Stimulated activated CD4-positive, alpha-beta T cell treated with anti-CD3 and anti-CD28 coated beads, Interleukin-4, amount 100 ng/mL, for 48 hours (primary cell): ENCODE measurements at regions not wholly inside any gene's neighbourhood (a gene's known extent, or its start where the extent isn't known, plus 50 kb on each side); places are given as distances from the start of the nearest gene placed in this dataset.
"Not testable (repeated sequence)": the region's sequence is repeated elsewhere in the genome, so short reads cannot be mapped to it uniquely, and the experiment has no call there.

ENCODE experiments used
- DNase-seq, 2 donors: peaks; one replicate each; pipeline ENCODE4 v3.0.0-alpha.2; 2020; ENCODE audit warnings: low read depth in 2 of 2

DNA sequence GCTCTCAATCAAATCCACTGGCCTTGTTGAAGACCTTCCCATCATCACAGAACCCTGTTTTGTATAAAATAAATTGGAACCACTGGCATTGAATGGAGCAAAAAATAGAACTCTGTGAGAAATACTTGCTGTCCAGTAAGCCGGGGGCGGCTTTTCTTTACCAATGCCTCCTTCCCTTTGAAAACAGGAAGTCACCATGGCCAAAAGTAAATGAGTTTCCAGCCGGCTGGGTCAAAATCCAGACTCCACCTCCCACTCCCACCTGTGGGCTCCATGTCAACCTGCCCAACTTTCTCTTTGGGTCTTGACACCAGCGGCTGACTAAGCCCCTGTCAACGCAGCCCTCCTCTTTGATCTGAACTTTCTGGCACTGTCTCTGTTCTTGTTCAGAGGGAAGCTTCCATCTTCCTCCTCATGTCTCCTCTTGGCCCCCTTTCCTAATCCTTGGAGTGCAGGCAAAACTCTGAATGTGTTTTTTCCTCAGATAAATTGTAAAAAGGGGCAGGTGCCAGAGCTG, 95.2 kb downstream of the TFAP2C start:
- no peak for DNase-seq

DNA sequence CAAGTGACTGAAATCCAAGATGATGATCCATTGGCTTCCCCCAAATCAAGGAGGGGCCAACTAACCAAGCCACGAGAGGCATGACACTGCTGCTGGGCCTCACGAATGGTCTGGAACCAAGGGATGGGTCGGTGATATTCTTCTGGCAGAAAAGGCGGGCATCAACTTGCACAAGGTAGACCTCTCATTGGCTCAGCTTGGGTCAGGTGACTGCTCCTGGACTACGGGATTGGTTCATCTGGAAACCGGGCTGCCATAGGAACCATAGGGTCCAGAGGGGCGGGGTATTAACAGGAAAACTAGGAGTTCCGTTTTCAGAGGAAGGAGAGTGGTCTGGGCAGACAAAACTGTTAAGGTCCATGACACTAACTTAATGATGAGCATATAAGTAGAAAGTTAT, 100.9 kb downstream of the TFAP2C start:
- DNase-seq: no peak

DNA sequence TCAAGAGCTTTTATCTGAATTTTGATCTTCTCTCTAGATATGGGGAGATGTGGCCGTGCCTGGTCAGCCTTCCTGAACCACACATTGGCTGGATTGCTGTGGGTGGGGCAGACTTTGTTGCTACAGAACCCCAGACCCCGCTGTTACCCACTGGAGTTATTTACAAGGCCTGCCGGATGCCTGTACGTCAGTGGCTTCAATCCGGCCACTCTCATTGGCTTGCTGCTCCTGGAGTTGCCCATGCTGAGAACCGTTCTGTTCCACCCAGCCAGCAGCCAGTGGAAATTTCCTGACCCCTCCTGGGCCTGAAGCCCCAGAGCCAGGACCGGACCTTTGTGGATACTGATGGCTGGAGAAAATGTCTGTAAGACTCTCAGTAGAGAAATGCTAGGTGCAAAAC, 101.9 kb downstream of the TFAP2C start:
- no peak for DNase-seq

DNA sequence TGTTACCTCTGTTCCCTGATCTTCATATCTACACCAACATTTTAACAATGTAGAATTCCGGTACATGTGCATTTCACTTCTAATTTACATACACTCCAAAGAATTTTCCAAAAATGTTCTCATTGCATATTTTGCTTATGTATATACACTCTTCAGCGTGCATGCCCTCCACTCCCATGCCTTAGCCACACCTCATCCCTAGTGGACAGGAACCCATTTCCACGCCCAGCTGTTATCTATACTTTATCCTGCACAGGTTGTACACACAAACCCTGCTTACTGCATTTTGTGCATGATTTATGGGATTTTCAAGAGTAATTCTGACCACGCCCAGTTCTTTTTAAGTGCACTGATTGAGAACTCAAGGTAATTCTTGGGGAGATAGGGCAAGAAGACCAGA, 102.4 kb downstream of the TFAP2C start:
- DNase-seq: no peak

DNA sequence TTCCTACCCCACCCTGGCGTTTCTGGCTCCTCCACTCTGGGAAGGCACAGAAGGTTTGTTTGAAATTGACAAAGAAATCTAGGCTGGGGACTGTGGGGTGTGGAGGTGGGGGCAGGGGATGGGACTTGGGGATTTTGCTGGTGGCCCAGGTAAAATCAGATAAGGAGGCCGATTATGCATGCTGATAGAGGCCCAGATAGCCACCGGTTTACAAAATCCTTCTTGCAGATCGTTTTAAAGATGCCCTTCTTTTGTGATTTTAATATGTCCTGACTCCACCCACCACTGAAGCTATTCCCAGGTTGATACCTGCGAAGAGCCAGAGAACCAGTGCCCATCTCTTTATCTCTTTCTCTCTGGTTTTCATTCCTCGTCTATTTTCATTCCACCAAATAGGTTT, 104.9 kb downstream of the TFAP2C start:
- DNase-seq: no peak

DNA sequence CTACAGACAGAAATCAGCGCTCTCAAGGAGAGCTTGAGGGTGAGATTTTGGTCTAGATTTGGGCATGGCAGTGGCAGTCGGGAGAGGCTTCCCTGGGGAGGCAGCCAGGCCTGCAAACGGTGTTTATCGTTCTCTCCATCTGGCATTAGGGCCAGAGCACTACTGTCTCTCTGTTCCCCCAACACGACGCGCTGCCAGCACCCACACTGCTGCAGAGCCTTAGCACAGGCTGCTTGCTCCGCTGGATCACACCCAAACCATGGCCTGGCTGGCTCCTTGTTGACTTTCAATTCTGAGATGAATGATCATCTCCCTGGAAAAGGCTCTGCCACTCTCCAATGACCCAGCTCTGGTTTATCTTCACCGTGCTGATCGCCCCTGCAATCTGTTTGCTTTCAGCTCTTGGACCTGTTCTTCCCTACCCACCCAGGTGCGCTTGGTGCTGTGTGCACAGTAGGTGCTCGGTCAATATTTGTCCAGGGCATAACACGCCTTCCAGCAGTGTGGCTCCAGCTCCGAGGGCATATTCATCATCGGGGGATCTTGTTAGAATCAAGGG, 106.1 kb downstream of the TFAP2C start:
- no peak for DNase-seq

DNA sequence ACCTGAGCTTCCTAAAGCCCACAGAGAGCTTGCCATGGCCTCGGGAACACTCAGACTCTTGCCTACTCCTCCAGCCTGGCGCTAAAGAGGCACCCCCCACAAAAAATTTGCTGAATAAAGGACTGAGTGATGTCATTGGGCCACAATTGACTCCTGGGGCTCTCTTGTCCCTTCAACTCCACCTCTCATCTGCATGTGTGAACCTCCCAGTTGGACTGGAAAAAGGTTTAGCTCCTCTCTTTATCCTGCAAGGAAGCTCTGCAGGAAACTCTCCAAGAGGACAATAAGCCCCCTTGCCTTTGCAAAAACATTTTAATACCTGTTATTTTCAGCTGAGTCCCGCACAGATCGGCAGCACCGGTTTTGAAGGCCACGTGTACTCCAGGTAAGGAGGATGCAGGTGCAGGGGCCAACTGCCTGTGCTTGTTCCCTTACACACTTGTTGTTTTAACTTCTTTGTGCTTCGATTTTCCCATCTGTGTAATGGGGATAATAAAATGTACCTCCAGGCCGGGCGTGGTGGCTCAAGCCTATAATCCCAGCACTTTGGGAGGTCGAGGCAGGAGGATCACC, 107.3 kb downstream of the TFAP2C start:
- DNase-seq: no peak

DNA sequence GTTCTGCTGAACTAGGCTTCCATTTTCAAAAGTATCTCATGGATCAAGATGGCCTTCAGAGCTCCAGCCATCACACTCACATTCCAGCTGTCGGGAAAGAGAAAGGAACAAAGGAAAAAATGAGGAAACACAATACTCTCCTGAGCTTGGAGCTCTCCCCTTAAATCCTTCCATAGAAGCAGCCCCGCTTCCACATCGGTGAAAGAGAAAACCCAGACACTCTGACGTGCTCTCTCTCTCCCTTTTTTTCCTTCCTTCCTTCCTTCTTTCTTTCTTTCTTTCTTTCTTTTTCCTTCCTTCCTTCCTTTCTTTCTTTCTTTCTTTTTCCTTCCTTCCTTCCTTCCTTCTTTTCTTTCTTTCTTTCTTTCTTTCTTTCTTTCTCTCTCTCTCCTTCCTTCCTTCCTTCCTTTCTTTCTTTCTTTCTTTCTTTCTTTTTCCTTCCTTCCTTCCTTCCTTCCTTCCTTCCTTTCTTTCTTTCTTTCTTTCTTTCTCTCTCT, 115.3 kb downstream of the TFAP2C start:
- DNase-seq: not testable (repeated sequence)

DNA sequence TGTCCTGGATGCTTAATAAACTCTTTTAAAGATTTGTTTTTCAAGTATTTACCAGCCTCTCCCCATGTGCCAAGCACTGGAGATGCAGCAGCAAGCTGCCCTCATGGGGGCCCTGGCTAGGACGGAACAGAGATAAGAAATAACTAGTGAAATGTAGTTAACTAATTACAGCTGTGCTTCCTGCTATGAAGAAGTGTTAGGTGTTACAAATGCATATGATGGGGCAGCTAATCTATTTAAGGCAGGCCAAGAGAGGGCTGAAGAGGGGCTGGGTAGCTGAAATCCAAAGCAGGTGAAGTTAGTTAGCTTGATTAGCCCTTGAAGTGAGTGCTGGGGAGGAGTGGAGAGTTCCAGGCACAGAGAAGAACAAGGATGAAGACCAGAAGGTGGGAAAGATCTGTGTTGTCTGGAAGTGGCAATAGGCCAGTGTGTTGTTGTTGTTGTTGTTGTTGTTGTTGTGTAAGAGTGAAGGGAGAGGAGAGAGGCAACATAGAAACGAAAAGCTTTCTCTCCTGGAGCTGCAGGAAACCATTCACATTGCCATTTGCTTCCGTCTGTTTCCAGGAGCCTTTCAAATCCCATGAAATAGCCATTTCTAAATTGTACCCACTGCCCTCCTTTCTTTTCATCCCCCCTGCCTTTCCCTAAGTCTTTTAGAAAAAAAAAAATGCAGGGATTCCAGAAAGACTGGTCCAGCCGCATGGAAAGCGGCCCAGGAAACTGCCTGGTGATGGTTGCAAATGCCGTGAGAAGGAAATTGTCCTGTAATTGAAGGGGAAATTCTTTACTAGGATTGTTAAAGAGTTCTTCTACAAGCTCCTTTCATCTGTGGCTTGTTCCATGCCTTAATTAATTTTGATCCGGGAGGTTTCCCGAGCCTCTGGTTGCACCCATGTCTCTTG, 119.6 kb downstream of the TFAP2C start:
- no peak for DNase-seq

DNA sequence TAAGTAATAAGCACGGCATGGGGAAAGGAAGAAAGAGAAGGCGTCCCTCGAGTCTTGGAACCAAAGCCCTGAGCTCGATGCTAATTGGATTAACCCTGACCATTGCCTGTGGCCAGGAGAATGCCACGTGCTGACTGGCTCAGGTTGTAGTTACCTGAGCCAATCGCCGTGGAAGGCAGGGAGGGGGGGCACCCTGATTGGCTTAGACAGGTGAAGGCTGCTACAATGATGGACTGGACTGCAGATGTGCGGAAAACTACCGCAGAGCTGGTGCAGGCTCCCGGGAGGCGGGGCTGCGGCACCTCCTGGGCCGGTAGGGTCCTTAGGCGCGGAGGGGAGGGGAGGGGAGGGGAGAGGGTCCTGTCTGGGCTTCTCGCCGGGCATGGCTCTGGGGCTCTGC, 121.3 kb downstream of the TFAP2C start:
- no peak for DNase-seq

DNA sequence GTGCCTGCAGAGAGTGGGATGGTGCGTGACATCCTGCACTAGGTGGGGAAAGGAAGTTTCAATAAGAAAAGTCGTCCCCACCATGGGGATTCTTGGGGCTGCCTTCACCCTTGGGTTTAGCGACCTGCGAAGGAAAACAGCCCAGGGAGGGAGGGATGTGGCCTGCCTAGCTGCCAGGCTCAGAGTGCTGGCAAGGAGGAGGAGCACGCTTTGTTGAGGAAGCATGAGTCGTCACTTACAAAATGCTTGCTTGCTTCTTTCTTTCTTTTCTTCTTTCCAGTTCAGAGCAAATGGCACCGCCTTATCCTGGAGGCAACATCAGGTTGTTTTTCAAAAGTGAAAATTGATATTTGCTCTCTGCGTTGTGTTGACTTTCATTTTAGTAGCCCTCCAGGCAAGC, 123.2 kb downstream of the TFAP2C start:
- DNase-seq: no peak

DNA sequence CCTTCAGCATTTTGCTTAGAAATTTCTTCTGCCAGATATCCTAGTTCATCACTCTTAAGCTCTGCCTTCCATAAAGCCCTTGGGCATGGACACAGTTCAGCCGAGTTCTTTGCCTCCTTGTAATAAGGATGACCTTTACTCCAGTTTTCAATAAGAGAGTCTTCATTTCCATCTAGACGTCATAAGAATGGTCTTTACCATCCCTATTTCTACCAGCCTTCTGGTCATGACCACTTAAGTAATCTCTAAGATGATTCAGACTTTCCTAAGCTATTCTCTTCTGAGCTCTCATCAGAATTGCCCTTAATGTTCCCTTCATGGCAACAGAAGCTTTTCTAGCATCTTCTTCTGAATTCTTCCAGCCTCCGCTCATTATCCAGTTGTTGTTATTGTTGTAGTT, 126.1 kb downstream of the TFAP2C start:
- no peak for DNase-seq

DNA sequence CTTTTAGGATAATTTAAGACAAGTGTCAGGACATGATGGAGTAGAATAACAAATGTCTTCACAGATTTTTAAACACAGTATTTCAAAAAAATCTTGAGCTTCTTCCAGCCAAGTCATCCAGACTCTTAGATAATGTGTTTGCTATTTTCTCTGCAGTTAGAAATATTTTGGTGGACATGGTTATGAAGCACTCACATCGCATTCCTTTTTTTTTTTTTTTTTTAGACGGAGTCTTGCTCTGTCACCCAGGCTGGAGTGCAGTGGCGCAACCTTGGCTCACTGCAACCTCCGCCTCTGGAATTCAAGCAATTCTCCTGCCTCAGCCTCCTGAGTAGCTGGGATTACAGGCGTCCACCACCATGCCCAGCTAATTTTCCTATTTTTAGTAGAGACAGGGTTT, 127.6 kb downstream of the TFAP2C start:
- DNase-seq: not testable (repeated sequence)

DNA sequence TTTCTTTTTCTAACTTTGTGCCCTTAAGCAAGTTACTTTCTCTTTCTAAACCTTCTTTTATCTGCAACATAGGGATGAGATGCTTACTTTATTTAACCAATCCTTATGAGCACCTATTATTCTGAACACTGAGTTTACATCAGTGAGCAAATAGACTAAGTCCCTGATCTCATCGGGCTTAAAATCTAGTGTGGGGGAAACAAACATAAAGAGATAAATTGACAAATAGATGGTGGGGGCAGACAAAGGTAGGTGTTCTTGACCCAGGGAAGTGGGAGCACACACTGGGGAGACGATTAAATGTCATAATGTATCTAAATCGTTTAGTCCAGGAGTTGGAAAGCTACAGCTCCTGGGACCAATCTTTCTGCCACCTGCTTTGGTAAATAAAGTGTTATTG, 129.6 kb downstream of the TFAP2C start:
- no peak for DNase-seq

DNA sequence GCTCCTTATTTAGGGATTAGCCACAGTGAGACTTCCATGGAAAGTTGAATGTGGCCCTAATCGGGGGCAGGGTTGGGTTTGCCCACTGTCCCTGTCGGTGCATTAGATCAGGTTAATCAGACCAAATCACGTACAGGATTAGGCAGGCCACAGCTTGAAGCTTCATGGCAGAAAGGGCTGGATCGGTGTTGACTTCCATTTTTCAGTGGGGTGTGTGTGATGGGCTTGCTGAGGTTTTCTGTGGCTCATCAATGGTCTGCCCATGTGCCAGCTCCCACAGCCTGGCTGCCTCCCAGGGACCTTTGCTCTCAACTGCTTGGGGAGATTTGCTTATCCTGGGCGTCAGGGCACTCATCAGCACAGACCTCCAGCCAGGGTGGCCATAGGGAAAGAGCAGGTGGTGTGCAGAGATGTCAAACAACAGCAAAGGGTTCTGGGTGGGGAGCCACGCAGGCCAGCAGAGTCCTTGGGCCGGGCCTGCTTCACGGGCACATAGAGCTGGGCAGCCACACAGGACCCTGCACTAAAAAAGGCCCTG, 130.7 kb downstream of the TFAP2C start:
- DNase-seq: no peak

DNA sequence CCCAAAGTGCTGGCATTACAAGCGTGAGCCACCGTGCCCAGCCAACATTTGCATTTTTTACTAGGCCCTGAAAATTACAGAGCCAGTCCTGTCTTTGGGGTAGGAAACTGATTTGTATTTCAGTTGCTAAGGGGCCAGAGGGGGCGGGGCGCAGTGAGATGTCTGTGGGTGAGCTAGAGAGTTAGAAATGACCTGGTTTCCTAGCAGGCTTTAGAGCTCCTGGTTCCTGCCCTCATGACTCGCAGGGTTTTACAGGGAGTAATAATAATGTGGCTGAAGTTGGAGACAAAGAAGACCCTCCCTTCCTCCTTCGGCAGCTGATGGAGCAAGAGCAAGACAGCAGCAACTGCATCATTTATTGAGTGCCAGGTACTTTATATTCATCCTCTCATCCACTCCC, 131.5 kb downstream of the TFAP2C start:
- DNase-seq: no peak

DNA sequence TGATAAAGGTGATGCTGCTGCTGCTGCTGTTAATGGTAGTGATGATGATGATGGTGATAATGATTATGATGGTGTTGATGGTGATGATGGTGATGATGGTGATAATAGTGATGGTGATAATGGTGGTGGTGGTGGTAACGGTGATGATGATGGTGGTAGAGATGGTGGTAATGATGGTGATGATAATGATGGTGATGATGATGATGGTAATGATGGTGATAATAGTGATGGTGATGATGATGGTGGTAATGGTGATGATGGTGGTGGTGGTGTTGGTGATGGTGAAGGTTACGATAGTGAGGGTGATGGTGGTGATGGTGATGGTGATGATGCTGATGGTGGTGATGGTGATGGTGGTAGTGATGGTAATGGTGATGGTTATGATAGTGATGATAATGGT, 132.3 kb downstream of the TFAP2C start:
- DNase-seq: no peak

DNA sequence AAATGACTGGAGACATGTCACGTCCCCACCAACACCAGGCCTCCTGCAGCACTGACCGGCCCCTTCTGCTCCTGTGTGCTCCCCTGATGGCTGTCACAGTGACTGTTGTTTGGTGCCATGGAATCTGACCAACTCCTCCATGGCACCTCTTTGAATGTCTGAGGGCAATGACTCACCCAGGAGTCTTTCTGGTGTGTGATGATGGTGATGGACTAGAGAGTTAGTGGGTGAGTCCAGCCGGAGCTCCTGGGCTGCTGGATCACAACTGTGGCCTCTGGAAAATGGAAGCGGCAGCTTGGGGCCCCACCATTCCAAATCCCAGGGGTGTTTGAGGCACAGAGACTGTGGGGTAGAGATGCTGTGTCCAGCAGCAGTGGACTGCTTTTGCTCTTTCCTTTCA, 133.3 kb downstream of the TFAP2C start:
- DNase-seq: no peak

DNA sequence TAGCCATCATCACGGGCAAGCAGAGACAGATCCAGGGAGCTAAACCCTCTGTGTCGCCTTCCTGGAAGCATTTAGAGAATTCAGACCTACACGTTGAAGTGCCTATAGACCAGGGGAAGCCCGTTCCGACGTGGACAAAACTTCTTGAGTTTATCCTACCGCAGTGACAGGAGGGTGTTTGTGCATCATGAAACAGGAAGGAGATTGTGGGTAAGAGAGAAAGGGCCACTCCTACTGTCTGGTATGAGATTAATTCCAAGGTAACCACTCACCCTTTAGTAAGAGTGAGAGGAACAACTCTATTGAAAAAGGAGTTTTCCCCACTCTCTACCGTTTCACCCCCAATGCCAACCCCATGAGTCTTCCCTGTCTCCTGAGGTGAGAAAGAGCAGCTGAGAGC, 133.7 kb downstream of the TFAP2C start:
- DNase-seq: no peak

DNA sequence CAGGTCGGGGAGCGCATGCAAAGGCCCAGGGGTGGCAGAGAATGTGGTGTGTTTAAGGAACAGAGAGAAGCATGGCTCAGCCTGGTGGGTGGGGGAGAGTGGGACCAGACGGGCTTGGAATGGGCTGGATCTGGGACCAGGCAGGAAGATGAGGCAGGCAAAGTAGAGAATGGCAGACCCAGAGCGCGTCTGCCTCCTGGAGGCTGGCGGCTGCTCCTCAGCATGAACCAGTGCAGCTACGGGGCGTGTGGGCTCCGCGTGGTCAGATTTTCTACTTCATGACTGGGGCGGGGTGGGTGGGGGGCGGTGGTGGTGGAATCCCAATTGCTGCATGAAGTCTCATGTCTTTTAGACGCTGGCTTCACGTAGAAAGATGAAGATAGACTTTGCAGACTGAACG, 135.6 kb downstream of the TFAP2C start:
- DNase-seq: no peak

DNA sequence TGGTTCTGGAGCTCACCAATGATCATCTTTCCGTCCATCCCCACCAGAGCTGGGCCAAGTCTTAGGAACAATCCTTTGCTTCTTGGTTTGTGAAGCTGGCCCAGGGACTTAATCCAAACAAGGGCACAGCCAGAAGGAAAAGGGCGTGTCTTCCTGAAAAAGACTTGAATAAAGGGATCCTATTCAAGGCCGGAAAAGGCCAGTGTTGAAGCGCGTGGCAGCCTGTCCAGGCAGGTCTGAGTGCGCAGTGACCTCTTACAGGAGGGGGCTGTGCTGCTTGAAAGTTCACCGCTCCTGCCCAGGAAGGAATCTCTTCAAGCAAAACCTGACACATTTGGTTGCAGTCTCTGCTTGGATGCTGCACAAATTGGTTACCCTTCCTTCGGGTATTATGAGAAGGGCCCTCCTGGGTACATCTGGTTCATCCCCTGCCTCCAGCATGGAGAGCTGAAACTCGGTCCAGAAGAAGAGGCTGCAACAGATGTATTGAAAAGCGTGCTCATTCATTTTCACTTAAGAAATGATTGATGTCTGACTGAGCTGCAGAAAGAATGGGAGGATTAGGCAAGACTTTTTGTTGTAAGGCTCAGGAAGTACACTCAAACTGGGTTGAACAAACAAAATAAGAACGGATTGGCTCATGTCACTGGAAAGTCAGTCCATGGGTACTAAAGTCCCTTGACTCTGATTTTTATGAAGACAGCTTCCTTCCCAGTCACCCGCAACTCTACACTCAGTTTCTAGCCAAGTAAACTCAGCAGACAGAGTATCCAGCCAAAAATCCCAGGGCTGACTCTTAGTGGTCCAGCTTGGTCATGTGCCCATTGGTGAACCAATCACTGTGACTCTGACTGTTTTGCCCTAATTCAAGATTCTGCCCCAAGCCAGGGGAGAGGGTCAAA, 136.3 kb downstream of the TFAP2C start:
- no peak for DNase-seq

DNA sequence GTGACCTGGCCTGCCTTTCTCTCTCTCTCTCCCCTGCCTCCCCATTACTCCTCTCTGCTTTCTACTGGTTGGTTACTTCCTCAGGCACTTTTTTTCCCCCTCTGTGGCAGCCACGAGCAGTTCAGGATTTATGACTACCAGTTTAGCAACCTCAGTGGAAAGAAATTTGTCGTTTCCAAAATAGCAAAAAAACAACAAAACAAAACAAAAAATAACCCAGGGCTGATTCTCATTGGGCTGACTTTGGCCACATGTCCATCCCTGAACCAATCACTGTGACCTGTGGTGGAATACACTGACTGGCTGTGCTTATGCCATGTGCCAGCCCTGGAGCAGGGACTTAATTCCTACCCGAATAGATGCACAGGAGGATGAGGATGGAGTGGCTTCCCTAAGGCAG, 137.4 kb downstream of the TFAP2C start:
- DNase-seq: no peak
